Transverse colon (tissue), 4 donors: ENCODE measurements at regions not wholly inside any gene's neighbourhood (a gene's known extent, or its start where the extent isn't known, plus 50 kb on each side); places are given as distances from the start of the nearest gene placed in this dataset.

Source experiments
- EP300 ChIP-seq: sonication (generic); formaldehyde crosslinking; IDR thresholded peaks from one replicate; pipeline ENCODE4 v1.6.1; 2017; ENCODE audit warnings: antibody characterized with exemption, low read depth
- POLR2A ChIP-seq: fragments of 450-650 bp; IDR thresholded peaks from one replicate; pipeline ENCODE4 v1.6.1; 2016; ENCODE audit warnings: antibody characterized with exemption, mild to moderate bottlenecking, moderate library complexity
- POLR2AphosphoS5 ChIP-seq, 3 donors: sonication (generic); formaldehyde crosslinking; IDR thresholded peaks; one replicate each; pipeline ENCODE4 v1.6.1; 2016; ENCODE audit warnings: antibody characterized with exemption in 3 of 3
- TF ChIP-seq, protein P1 (sequence below), 5 experiments: fragments of 200-600 bp in 3 of 5; fragments of 450-650 bp in 2 of 5; sonication (generic) in 3 of 5; IDR thresholded peaks; 1 replicate in 2 of 5; 2 replicates in 3 of 5; pipeline ENCODE4 v1.5.1; 2016 to 2017; ENCODE audit warnings: antibody characterized with exemption in 5 of 5, inconsistent platforms in 3 of 5, mild to moderate bottlenecking in 2 of 5, moderate library complexity in 1 of 5

DNA sequence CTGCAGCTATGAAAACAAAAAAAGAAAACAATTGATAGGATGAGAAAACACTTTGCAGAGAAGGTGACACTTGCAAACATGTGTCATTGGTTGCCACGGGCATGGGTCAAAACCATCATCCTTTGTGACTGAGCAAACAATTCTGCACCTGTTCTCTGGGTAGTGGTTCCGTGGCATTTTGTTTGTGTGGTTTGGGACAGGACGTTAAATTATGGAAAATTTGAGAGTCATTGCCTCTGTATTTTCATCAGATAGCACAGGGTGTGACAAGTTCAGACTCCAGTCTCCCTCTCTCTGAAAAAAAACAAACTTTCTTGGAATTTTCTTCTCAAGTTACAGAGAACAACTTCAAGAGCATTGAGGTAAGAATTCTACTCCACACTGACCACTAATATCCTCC, 113.4 kb upstream of the HMHB1 start:
- TF ChIP-seq, protein P1, sequence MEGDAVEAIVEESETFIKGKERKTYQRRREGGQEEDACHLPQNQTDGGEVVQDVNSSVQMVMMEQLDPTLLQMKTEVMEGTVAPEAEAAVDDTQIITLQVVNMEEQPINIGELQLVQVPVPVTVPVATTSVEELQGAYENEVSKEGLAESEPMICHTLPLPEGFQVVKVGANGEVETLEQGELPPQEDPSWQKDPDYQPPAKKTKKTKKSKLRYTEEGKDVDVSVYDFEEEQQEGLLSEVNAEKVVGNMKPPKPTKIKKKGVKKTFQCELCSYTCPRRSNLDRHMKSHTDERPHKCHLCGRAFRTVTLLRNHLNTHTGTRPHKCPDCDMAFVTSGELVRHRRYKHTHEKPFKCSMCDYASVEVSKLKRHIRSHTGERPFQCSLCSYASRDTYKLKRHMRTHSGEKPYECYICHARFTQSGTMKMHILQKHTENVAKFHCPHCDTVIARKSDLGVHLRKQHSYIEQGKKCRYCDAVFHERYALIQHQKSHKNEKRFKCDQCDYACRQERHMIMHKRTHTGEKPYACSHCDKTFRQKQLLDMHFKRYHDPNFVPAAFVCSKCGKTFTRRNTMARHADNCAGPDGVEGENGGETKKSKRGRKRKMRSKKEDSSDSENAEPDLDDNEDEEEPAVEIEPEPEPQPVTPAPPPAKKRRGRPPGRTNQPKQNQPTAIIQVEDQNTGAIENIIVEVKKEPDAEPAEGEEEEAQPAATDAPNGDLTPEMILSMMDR (IDR thresholded peaks at IDR 0.05), result no peak
- TF ChIP-seq EP300, result no peak
- TF ChIP-seq POLR2A, result no peak
- TF ChIP-seq POLR2AphosphoS5 (IDR thresholded peaks at IDR 0.05), result no peak
